Adrenal gland (tissue), 5 donors: ENCODE measurements at regions not wholly inside any gene's neighbourhood (a gene's known extent, or its start where the extent isn't known, plus 50 kb on each side); places are given as distances from the start of the nearest gene placed in this dataset.

ENCODE experiments used
- CTCF ChIP-seq, 6 experiments: fragments of 450-650 bp in 4 of 6; fragments of 200-600 bp in 2 of 6; sonication (generic) in 1 of 6; IDR thresholded peaks; 1 replicate in 5 of 6; 2 replicates in 1 of 6; pipeline versions ENCODE4 v1.5.1 to v1.8.0; 2016 to 2021; ENCODE audit warnings: antibody characterized with exemption in 6 of 6, mild to moderate bottlenecking in 2 of 6, moderate library complexity in 1 of 6
- POLR2A ChIP-seq, 2 donors: fragments of 450-650 bp; IDR thresholded peaks; one replicate each; pipeline ENCODE4 v1.6.1; 2017; ENCODE audit warnings: antibody characterized with exemption in 2 of 2, mild to moderate bottlenecking in 2 of 2, moderate library complexity in 1 of 2
- donor health status: DM: no; HTN: no; CAD: no.

DNA sequence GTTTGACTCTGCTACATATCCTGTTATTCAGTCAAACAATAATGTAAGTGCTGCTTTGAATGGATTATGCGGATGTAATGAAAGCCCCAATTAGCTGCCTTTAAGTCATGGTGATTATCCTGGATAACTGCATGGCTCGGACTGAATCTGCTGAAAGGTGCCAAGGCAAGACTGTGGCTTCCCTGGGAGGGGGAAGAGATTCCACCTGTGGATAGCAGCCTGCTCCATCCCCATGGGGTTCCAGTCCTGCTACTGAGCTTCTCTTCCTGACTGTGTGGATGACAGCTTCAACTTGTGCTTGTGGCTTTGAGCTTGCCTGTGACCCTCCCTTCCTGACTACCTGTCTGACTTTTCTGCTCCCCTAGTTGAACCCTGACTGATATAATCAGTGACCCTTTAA lies 540.0 kb upstream of the GYPC start:
- no peak for TF ChIP-seq CTCF (IDR thresholded peaks at IDR 0.05)
- no peak for TF ChIP-seq POLR2A (IDR thresholded peaks at IDR 0.05)
